ENCODE measurements at regions not wholly inside any gene's neighbourhood (a gene's known extent, or its start where the extent isn't known, plus 50 kb on each side); places are given as distances from the start of the nearest gene placed in this dataset.

GRCh38 chr16:85162478-85163277 is 50.4 kb upstream of the CIBAR2 start:
- DNase-seq, result no peak

GRCh38 chr16:85163278-85164112 is 51.2 kb upstream of the CIBAR2 start:
- DNase-seq, result no peak

GRCh38 chr16:85164431-85164830 is 52.2 kb upstream of the CIBAR2 start:
- no peak for DNase-seq

- DNase-seq, result no peak
Observed at GRCh38 chr16:85164838-85165516, 52.7 kb upstream of the CIBAR2 start.

- DNase-seq, result no peak
Observed at GRCh38 chr16:85165781-85166180, 53.5 kb upstream of the CIBAR2 start.

GRCh38 chr16:85166281-85166680 is 54.0 kb upstream of the CIBAR2 start:
- DNase-seq, result no peak

GRCh38 chr16:85166699-85167588 is 54.7 kb upstream of the CIBAR2 start:
- DNase-seq, result no peak

- no peak for DNase-seq
Observed at GRCh38 chr16:85167589-85168537, 55.6 kb upstream of the CIBAR2 start.

GRCh38 chr16:85168732-85169256 is 56.5 kb upstream of the CIBAR2 start:
- no peak for DNase-seq

GRCh38 chr16:85169333-85170065 is 57.2 kb upstream of the CIBAR2 start:
- DNase-seq, result no peak

GRCh38 chr16:85170066-85170491 is 57.8 kb upstream of the CIBAR2 start:
- no peak for DNase-seq

- DNase-seq, result no peak
Observed at GRCh38 chr16:85170590-85171003, 58.3 kb upstream of the CIBAR2 start.

GRCh38 chr16:85171004-85171758 is 58.9 kb upstream of the CIBAR2 start:
- no peak for DNase-seq

GRCh38 chr16:85171759-85172454 is 59.6 kb upstream of the CIBAR2 start:
- no peak for DNase-seq

- DNase-seq, result peak; percentile 26
Observed at GRCh38 chr16:85172455-85173145, 60.3 kb upstream of the CIBAR2 start.

GRCh38 chr16:85173146-85173980 is 61.1 kb upstream of the CIBAR2 start:
- no peak for DNase-seq

Data from NCI-H526 treated with DMSO at 0.1 percent for 48 hours (cell line).